Endothelial cell of umbilical vein (primary cell): ENCODE measurements at regions not wholly inside any gene's neighbourhood (a gene's known extent, or its start where the extent isn't known, plus 50 kb on each side); places are given as distances from the start of the nearest gene placed in this dataset.

ENCODE experiments used
- CTCF ChIP-seq, 2 donors: IDR thresholded peaks; 1 replicate in 1 of 2; 2 replicates in 1 of 2; pipeline ENCODE4 v1.5.1; 2011; ENCODE audit warnings: low read length in 2 of 2, mild to moderate bottlenecking in 2 of 2, moderate library complexity in 2 of 2, control low read depth in 1 of 2, inconsistent platforms in 1 of 2, low read depth in 1 of 2; ENCODE audit not compliant: insufficient read depth in 1 of 2; ENCODE audit errors: extremely low read depth in 1 of 2
- EZH2 ChIP-seq: IDR thresholded peaks from 2 replicates; pipeline ENCODE4 v1.6.1; 2012; ENCODE audit warnings: borderline replicate concordance, low read depth, mild to moderate bottlenecking, moderate library complexity, low read length, inconsistent platforms; ENCODE audit not compliant: severe bottlenecking

- TF ChIP-seq EZH2 = no peak
- no peak for TF ChIP-seq CTCF (IDR thresholded peaks at IDR 0.05; ENCODE audit: extremely low read depth in 1 of 2, insufficient read depth in 1 of 2, low read depth in 1 of 2, low read length in 2 of 2)
Observed at GRCh38 chr6:48979085-48979484, 484.0 kb downstream of the MMUT start.
